HEK293T (cell line): ENCODE measurements at regions not wholly inside any gene's neighbourhood (a gene's known extent, or its start where the extent isn't known, plus 50 kb on each side); places are given as distances from the start of the nearest gene placed in this dataset.

Source experiments
- CTBP1 ChIP-seq: fragments of 450-650 bp; IDR thresholded peaks from 2 replicates; pipeline ENCODE4 v1.6.1; 2016; ENCODE audit warnings: borderline replicate concordance
- HDGF ChIP-seq: fragments of 450-650 bp; IDR thresholded peaks from 2 replicates; pipeline ENCODE4 v1.6.1; 2017; ENCODE audit warnings: antibody characterized with exemption, borderline replicate concordance

DNA sequence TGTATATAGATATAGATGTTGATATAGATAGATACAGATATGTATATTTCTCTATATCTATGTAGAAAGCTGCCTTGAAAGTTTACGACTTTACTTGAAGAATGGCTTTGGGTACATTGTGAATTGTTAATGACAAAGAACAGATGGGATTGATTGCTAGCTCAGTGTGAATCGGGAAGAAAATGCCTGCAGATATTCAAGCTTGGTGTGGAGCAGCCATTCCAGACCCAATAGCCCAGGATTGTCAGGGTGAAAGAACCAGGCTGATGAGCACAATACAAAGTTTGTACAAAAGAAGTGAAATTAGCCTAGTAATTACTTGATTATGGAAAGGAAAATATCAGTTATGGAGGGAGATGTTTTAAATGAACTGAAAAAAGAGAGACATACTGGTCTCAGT lies 946.2 kb downstream of the STPG2 start:
- TF ChIP-seq HDGF (no peak), CTBP1 (no peak)
